Astrocyte (in vitro differentiated cells and primary cell): ENCODE measurements at regions not wholly inside any gene's neighbourhood (a gene's known extent, or its start where the extent isn't known, plus 50 kb on each side); places are given as distances from the start of the nearest gene placed in this dataset.

ENCODE experiments used
- CTCF ChIP-seq: IDR thresholded peaks from 2 replicates; pipeline ENCODE4 v1.5.1; 2011; ENCODE audit warnings: low read depth, mild to moderate bottlenecking, inconsistent platforms, low read length, moderate library complexity; ENCODE audit not compliant: insufficient read depth
- EZH2 ChIP-seq: IDR thresholded peaks from 2 replicates; pipeline ENCODE4 v1.6.1; 2012; ENCODE audit warnings: mild to moderate bottlenecking, low read length, inconsistent platforms; ENCODE audit not compliant: insufficient read depth

GRCh38 chr2:4324531-4324930 is 621.2 kb downstream of the DCDC2C start:
- TF ChIP-seq CTCF, result no peak
- no peak for TF ChIP-seq EZH2
